H9 (cell line): ENCODE measurements at regions not wholly inside any gene's neighbourhood (a gene's known extent, or its start where the extent isn't known, plus 50 kb on each side); places are given as distances from the start of the nearest gene placed in this dataset.

ENCODE experiments used
- DNase-seq: peaks from one replicate; pipeline ENCODE4 v3.0.0-alpha.2; 2017
- H2AFZ ChIP-seq: one replicate; pipeline ENCODE4 v1.6.1; 2013; ENCODE audit warnings: mild to moderate bottlenecking, low read length, control low read depth, moderate library complexity
- H2AK5ac ChIP-seq: 2 replicates; pipeline ENCODE4 v1.6.1; 2013; ENCODE audit warnings: low read length, control low read depth, mixed read lengths; ENCODE audit not compliant: insufficient read length
- H2BK120ac ChIP-seq: one replicate; pipeline ENCODE4 v1.6.1; 2013; ENCODE audit warnings: low read depth, mild to moderate bottlenecking, low read length, control low read depth, inconsistent platforms; ENCODE audit not compliant: poor library complexity, severe bottlenecking
- H2BK12ac ChIP-seq: 2 replicates; pipeline ENCODE4 v1.6.1; 2013; ENCODE audit warnings: low read length, control low read depth, mixed read lengths, low read depth; ENCODE audit not compliant: insufficient read length
- H2BK15ac ChIP-seq: 2 replicates; pipeline ENCODE4 v1.6.1; 2013; ENCODE audit warnings: low read depth, low read length, control low read depth
- H2BK20ac ChIP-seq: one replicate; pipeline ENCODE4 v1.6.1; 2013; ENCODE audit warnings: low read depth, mild to moderate bottlenecking, low read length, control low read depth, inconsistent platforms; ENCODE audit not compliant: poor library complexity, severe bottlenecking
- H2BK5ac ChIP-seq: 2 replicates; pipeline ENCODE4 v1.6.1; 2013; ENCODE audit warnings: low read length, control low read depth, mixed read lengths; ENCODE audit not compliant: insufficient read length
- H3K14ac ChIP-seq: 2 replicates; pipeline ENCODE4 v1.6.1; 2013; ENCODE audit warnings: low read length, control low read depth; ENCODE audit not compliant: insufficient read depth
- H3K18ac ChIP-seq: 2 replicates; pipeline ENCODE4 v1.6.1; 2013; ENCODE audit warnings: low read depth, mild to moderate bottlenecking, mixed read lengths, low read length, control low read depth; ENCODE audit not compliant: insufficient read length
- H3K23ac ChIP-seq: 2 replicates; pipeline ENCODE4 v1.6.1; 2013; ENCODE audit warnings: low read length, control low read depth, mixed read lengths, low read depth; ENCODE audit not compliant: insufficient read length
- H3K23me2 ChIP-seq: 2 replicates; pipeline ENCODE4 v1.6.1; 2013; ENCODE audit warnings: low read depth, mild to moderate bottlenecking, mixed read lengths, low read length, control low read depth; ENCODE audit not compliant: insufficient read length, poor library complexity, severe bottlenecking
- H3K27ac ChIP-seq: 2 replicates; pipeline ENCODE4 v1.5.1; 2013; ENCODE audit warnings: low read length, control low read depth, mixed read lengths, low read depth; ENCODE audit not compliant: insufficient read length
- H3K27me3 ChIP-seq: 2 replicates; pipeline ENCODE4 v1.6.1; 2013; ENCODE audit warnings: low read length, control low read depth, inconsistent platforms; ENCODE audit not compliant: insufficient read depth
- H3K4ac ChIP-seq: 2 replicates; pipeline ENCODE4 v1.6.1; 2013; ENCODE audit warnings: low read depth, mild to moderate bottlenecking, control low read depth, inconsistent platforms, low read length, moderate library complexity
- H3K4me1 ChIP-seq: 2 replicates; pipeline ENCODE4 v1.6.1; 2013; ENCODE audit warnings: low read length, control low read depth, inconsistent platforms; ENCODE audit not compliant: insufficient read depth
- H3K4me2 ChIP-seq: 2 replicates; pipeline ENCODE4 v1.6.1; 2013; ENCODE audit warnings: low read length, control low read depth, mixed read lengths; ENCODE audit not compliant: insufficient read length, insufficient read depth
- H3K56ac ChIP-seq: 2 replicates; pipeline ENCODE4 v1.6.1; 2013; ENCODE audit warnings: low read depth, mild to moderate bottlenecking, mixed read lengths, low read length, control low read depth; ENCODE audit not compliant: insufficient read length
- H3K79me1 ChIP-seq: 2 replicates; pipeline ENCODE4 v1.6.1; 2013; ENCODE audit warnings: low read depth, mild to moderate bottlenecking, moderate library complexity, low read length, control low read depth, inconsistent platforms; ENCODE audit not compliant: insufficient read depth, poor library complexity, severe bottlenecking
- H3K79me2 ChIP-seq: 2 replicates; pipeline ENCODE4 v1.6.1; 2013; ENCODE audit warnings: low read length, control low read depth, inconsistent platforms; ENCODE audit not compliant: insufficient read depth
- H3K9ac ChIP-seq: 2 replicates; pipeline ENCODE4 v1.6.1; 2013; ENCODE audit warnings: low read length, control low read depth, mixed read lengths; ENCODE audit not compliant: insufficient read length; ENCODE audit errors: extremely low read depth
- H3K9me3 ChIP-seq: one replicate; pipeline ENCODE4 v1.6.1; 2013; ENCODE audit warnings: low read depth, low read length, inconsistent platforms; ENCODE audit not compliant: control insufficient read depth
- H3T11ph ChIP-seq: one replicate; pipeline ENCODE4 v1.6.1; 2013; ENCODE audit warnings: mild to moderate bottlenecking, low read length, control low read depth, inconsistent platforms
- H4K20me1 ChIP-seq: one replicate; pipeline ENCODE4 v1.6.1; 2013; ENCODE audit not compliant: control insufficient read depth, insufficient read length, insufficient read depth
- H4K5ac ChIP-seq: 2 replicates; pipeline ENCODE4 v1.6.1; 2013; ENCODE audit warnings: low read depth, mild to moderate bottlenecking, mixed read lengths, low read length, control low read depth; ENCODE audit not compliant: insufficient read length
- H4K8ac ChIP-seq: replicated peaks from 2 replicates; pipeline ENCODE4 v1.6.1; 2013; ENCODE audit warnings: low read length, control low read depth, mixed read lengths, low read depth; ENCODE audit not compliant: insufficient read length
- H4K91ac ChIP-seq: 2 replicates; pipeline ENCODE4 v1.6.1; 2013; ENCODE audit warnings: low read depth, mild to moderate bottlenecking, moderate library complexity, mixed read lengths, low read length, control low read depth; ENCODE audit not compliant: insufficient read length
- H3K27ac Mint-ChIP-seq, 3 experiments: 2 replicates in 2 of 3; 3 replicates in 1 of 3; pipeline ENCODE4 v1.8.0; 2020 to 2021; ENCODE audit warnings: mixed read lengths in 3 of 3, mild to moderate bottlenecking in 1 of 3, moderate library complexity in 1 of 3
- H3K27me3 Mint-ChIP-seq: 2 replicates; pipeline ENCODE4 v1.8.0; 2021; ENCODE audit warnings: low read depth, mild to moderate bottlenecking, moderate library complexity, mixed read lengths
- H3K36me3 Mint-ChIP-seq, 3 experiments: 2 replicates in 2 of 3; 3 replicates in 1 of 3; pipeline ENCODE4 v1.8.0; 2020 to 2021; ENCODE audit warnings: low read depth in 3 of 3, mixed read lengths in 3 of 3; ENCODE audit not compliant: insufficient read depth in 1 of 3
- H3K4me1 Mint-ChIP-seq, 2 experiments: 2 replicates each; pipeline ENCODE4 v1.8.0; 2020; ENCODE audit warnings: mixed read lengths in 2 of 2
- H3K4me3 Mint-ChIP-seq, 2 experiments: 2 replicates in 1 of 2; 3 replicates in 1 of 2; pipeline ENCODE4 v1.8.0; 2020 to 2021; ENCODE audit warnings: mild to moderate bottlenecking in 2 of 2, mixed read lengths in 2 of 2, moderate library complexity in 1 of 2
- H3K9me3 Mint-ChIP-seq, 2 experiments: 2 replicates in 1 of 2; 3 replicates in 1 of 2; pipeline ENCODE4 v1.8.0; 2020; ENCODE audit warnings: mild to moderate bottlenecking in 2 of 2, mixed read lengths in 2 of 2, moderate library complexity in 1 of 2
- WGBS: extraction: QIAGEN DNeasy Blood & Tissue Kit; methylation state at CpG from one replicate; pipeline ENCODE4 v1.1.7; 2013; ENCODE audit warnings: missing lambda C conversion rate, low lambda C conversion rate, mixed read lengths; ENCODE audit not compliant: insufficient read length; ENCODE audit errors: extremely low coverage; 5-methylcytosine and 5-hydroxymethylcytosine counted together
- TF ChIP-seq, protein P1 (sequence below): fragments of 200-600 bp; sonication (generic); conservative IDR thresholded peaks from 3 replicates; pipeline ENCODE4 v1.8.0; 2021; ENCODE audit warnings: antibody characterized with exemption, mild to moderate bottlenecking

DNA sequence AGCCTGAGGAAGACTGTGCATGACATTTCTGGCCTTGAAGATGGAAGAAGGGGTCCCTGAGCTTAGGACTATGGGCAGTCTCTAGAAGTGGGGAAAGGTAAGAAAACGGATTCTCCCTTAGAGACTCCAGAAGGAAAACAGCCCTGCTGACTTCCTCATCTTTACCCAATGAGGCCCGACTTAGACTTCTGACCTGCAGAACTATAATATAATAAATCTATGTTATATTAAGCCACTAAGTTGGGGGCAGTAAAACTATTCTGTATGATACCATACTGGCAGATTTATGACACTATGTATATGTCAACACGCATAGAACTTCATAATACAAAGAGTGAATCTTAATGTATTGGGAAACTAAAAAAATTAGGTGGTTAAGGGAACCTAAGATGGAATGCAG, 422.0 kb downstream of the PLK2 start:
- Mint-ChIP-seq H3K4me3 (no peak overlapping the region), H3K27me3 (no peaks in the 10 kb centered on the region), H3K36me3 (no peaks in the 10 kb centered on the region), H3K9me3 (no peaks in the 10 kb centered on the region), H3K4me1 (no peaks in the 10 kb centered on the region), H3K27ac (no peak overlapping the region)
- no peak overlapping the region for H3K4ac ChIP-seq
- H4K20me1 ChIP-seq, result no peaks in the 10 kb centered on the region
- no peak overlapping the region for H3K18ac ChIP-seq
- H3K4me2 ChIP-seq, result no peak overlapping the region
- H2BK15ac ChIP-seq, result no peak overlapping the region
- no peak overlapping the region for H2BK5ac ChIP-seq
- WGBS, result no CpG with 5 or more reads among the region's 3 CpGs
- H3K23me2 ChIP-seq, result no peaks in the 10 kb centered on the region
- no peak overlapping the region for H2BK120ac ChIP-seq
- H3K4me1 ChIP-seq, result no peaks in the 10 kb centered on the region
- H2BK12ac ChIP-seq, result no peak overlapping the region
- no peak overlapping the region for H4K8ac ChIP-seq
- no peaks in the 10 kb centered on the region for H3K79me1 ChIP-seq
- no peaks in the 10 kb centered on the region for H3K79me2 ChIP-seq
- no peak overlapping the region for H3K27ac ChIP-seq
- no peak overlapping the region for H3T11ph ChIP-seq
- H3K9me3 ChIP-seq, result no peaks in the 10 kb centered on the region
- no peak overlapping the region for H2AFZ ChIP-seq
- no peak overlapping the region for H3K56ac ChIP-seq
- H3K23ac ChIP-seq, result no peak overlapping the region
- no peaks in the 10 kb centered on the region for H3K27me3 ChIP-seq
- H3K14ac ChIP-seq, result no peak overlapping the region
- no peak overlapping the region for H2AK5ac ChIP-seq
- TF ChIP-seq, protein P1, sequence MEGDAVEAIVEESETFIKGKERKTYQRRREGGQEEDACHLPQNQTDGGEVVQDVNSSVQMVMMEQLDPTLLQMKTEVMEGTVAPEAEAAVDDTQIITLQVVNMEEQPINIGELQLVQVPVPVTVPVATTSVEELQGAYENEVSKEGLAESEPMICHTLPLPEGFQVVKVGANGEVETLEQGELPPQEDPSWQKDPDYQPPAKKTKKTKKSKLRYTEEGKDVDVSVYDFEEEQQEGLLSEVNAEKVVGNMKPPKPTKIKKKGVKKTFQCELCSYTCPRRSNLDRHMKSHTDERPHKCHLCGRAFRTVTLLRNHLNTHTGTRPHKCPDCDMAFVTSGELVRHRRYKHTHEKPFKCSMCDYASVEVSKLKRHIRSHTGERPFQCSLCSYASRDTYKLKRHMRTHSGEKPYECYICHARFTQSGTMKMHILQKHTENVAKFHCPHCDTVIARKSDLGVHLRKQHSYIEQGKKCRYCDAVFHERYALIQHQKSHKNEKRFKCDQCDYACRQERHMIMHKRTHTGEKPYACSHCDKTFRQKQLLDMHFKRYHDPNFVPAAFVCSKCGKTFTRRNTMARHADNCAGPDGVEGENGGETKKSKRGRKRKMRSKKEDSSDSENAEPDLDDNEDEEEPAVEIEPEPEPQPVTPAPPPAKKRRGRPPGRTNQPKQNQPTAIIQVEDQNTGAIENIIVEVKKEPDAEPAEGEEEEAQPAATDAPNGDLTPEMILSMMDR, result no peak
- H4K91ac ChIP-seq, result no peak overlapping the region
- H3K9ac ChIP-seq, result no peak overlapping the region
- DNase-seq, result no peak
- H4K5ac ChIP-seq, result no peak overlapping the region
- H2BK20ac ChIP-seq, result no peak overlapping the region
